Tibial nerve (tissue), 3 donors: ENCODE measurements at regions not wholly inside any gene's neighbourhood (a gene's known extent, or its start where the extent isn't known, plus 50 kb on each side); places are given as distances from the start of the nearest gene placed in this dataset.

Experiments used
- POLR2A ChIP-seq, 2 donors: fragments of 450-650 bp; IDR thresholded peaks; one replicate each; pipeline ENCODE4 v1.6.1; 2017; ENCODE audit warnings: antibody characterized with exemption in 2 of 2, mild to moderate bottlenecking in 2 of 2, moderate library complexity in 2 of 2
- TF ChIP-seq, protein P1 (sequence below), 5 experiments: fragments of 200-600 bp in 3 of 5; fragments of 450-650 bp in 2 of 5; sonication (generic) in 3 of 5; IDR thresholded peaks; one replicate each; pipeline ENCODE4 v1.5.1; 2016 to 2019; ENCODE audit warnings: antibody characterized with exemption in 5 of 5, mild to moderate bottlenecking in 3 of 5, moderate library complexity in 2 of 5

DNA sequence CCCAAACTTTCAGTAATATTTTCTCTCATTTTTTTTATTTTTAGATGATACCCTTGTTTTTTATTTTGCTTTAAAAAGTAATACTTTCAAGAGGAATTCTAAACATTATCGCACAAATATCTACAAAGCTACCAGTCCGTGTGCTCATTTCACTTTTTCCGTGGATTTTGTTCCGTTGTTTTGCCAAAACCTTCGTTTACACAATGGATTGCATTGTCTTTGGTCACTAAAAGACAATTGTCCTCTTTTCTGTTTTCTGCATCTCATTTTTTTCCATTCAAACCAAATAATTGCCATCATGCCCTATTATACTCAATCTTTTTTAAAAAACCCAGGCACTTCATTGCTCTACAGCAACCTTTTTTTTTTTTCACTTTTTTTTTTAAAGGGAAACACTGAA lies 214.9 kb downstream of the CXXC4 start:
- TF ChIP-seq, protein P1, sequence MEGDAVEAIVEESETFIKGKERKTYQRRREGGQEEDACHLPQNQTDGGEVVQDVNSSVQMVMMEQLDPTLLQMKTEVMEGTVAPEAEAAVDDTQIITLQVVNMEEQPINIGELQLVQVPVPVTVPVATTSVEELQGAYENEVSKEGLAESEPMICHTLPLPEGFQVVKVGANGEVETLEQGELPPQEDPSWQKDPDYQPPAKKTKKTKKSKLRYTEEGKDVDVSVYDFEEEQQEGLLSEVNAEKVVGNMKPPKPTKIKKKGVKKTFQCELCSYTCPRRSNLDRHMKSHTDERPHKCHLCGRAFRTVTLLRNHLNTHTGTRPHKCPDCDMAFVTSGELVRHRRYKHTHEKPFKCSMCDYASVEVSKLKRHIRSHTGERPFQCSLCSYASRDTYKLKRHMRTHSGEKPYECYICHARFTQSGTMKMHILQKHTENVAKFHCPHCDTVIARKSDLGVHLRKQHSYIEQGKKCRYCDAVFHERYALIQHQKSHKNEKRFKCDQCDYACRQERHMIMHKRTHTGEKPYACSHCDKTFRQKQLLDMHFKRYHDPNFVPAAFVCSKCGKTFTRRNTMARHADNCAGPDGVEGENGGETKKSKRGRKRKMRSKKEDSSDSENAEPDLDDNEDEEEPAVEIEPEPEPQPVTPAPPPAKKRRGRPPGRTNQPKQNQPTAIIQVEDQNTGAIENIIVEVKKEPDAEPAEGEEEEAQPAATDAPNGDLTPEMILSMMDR (IDR thresholded peaks at IDR 0.05): no peak
- no peak for TF ChIP-seq POLR2A (IDR thresholded peaks at IDR 0.05)
